ENCODE measurements at regions not wholly inside any gene's neighbourhood (a gene's known extent, or its start where the extent isn't known, plus 50 kb on each side); places are given as distances from the start of the nearest gene placed in this dataset.

GRCh38 chr18:66428795-66429194 is 175.1 kb downstream of the CDH19 start (continued):
- TF ChIP-seq TCF12 (IDR thresholded peaks at IDR 0.05; ENCODE audit: low read depth, low read length) = no peak

GRCh38 chr18:66419400-66419799 is 184.5 kb downstream of the CDH19 start:
- Histone ChIP-seq H3K4me3 (ENCODE audit: extremely low read depth in 1 of 4, insufficient read depth in 2 of 4, low read depth in 3 of 4, low read length in 4 of 4) (no peak overlapping the region), H3K36me3 (ENCODE audit: control insufficient read depth in 2 of 4, insufficient read depth in 4 of 4, low read length in 3 of 4) (no peaks in the 10 kb centered on the region), H2BK15ac (ENCODE audit: low read length) (no peak overlapping the region), H3K18ac (ENCODE audit: extremely low read depth, low read length) (no peak overlapping the region), H2BK12ac (ENCODE audit: low read depth, low read length) (no peak overlapping the region), H3K4me1 (replicated peaks in 1 of 4; ENCODE audit: control insufficient read depth in 3 of 4, insufficient read depth in 4 of 4, low read length in 3 of 4) (no peaks in the 10 kb centered on the region), H3K4me2 (ENCODE audit: insufficient read depth in 1 of 2, low read depth in 2 of 2, low read length in 2 of 2) (no peak overlapping the region), H3K27ac (ENCODE audit: low read depth, low read length) (no peak overlapping the region), H3K27me3 (replicated peaks in 1 of 4; ENCODE audit: control insufficient read depth in 3 of 4, extremely low read depth in 1 of 4, insufficient read depth in 3 of 4, low read length in 3 of 4) (peaks cover 0 to 1% (median 0%) of the 10 kb centered on the region in 4 experiments; a peak in 1 of 7 replicates), H3K79me1 (ENCODE audit: low read depth, low read length) (no peaks in the 10 kb centered on the region), H2AFZ (ENCODE audit: low read length) (no peak overlapping the region), H4K20me1 (replicated peaks in 1 of 2; ENCODE audit: control insufficient read depth in 1 of 2, insufficient read depth in 2 of 2, low read length in 2 of 2) (no peaks in the 10 kb centered on the region), H2BK20ac (ENCODE audit: low read length) (no peak overlapping the region), H3K9ac (replicated peaks in 1 of 4; ENCODE audit: extremely low read depth in 1 of 4, low read depth in 3 of 4, low read length in 3 of 4) (no peak overlapping the region), H4K91ac (replicated peaks; ENCODE audit: insufficient read length, low read length) (no peak overlapping the region), H3K4ac (replicated peaks; ENCODE audit: insufficient read length, low read depth, low read length) (no peak overlapping the region), H3K23ac (ENCODE audit: insufficient read length) (no peak overlapping the region), H3K79me2 (ENCODE audit: control insufficient read depth in 1 of 2, insufficient read depth in 2 of 2, low read length in 2 of 2) (no peaks in the 10 kb centered on the region), H3K23me2 (ENCODE audit: low read depth, low read length) (no peaks in the 10 kb centered on the region), H3K9me3 (ENCODE audit: insufficient read depth in 2 of 2, low read depth in 1 of 2, low read length in 1 of 2) (no peaks in the 10 kb centered on the region), H2BK5ac (ENCODE audit: low read depth, low read length) (no peak overlapping the region), H3K14ac (ENCODE audit: insufficient read length) (no peak overlapping the region), H3K56ac (replicated peaks; ENCODE audit: insufficient read length, low read depth, low read length) (no peak overlapping the region), H4K8ac (ENCODE audit: extremely low read depth, insufficient read depth, low read length) (no peak overlapping the region), H2BK120ac (replicated peaks; ENCODE audit: low read depth, low read length) (no peak overlapping the region), H2AK5ac (ENCODE audit: low read depth, low read length) (no peak overlapping the region), H4K5ac (ENCODE audit: insufficient read length, low read depth, low read length) (no peak overlapping the region)
- TF ChIP-seq E2F6 (IDR thresholded peaks at IDR 0.05) = no peak
- TF ChIP-seq RBBP5 (IDR thresholded peaks at IDR 0.05; ENCODE audit: borderline replicate concordance, low read depth, low read length) = no peak
- TF ChIP-seq SIRT6 (IDR thresholded peaks at IDR 0.05; ENCODE audit: low read length) = no peak
- TF ChIP-seq RXRA (IDR thresholded peaks at IDR 0.05; ENCODE audit: insufficient read depth, low read depth, low read length) = no peak
- FAIRE-seq = no peak
- ChIA-PET CTCF (ENCODE audit: partially characterized antibody) (no interaction called here), POLR2A (ENCODE audit: partially characterized antibody) (no interaction called here)
- WGBS, 2 experiments (ENCODE audit: extremely low coverage in 1 of 2, insufficient coverage in 1 of 2, insufficient read length in 1 of 2, insufficient replicate concordance in 2 of 2, low coverage in 1 of 2, low lambda C conversion rate in 2 of 2, missing lambda C conversion rate in 1 of 2) = 95% methylated on average over 5 of the region's 5 CpGs; no CpG with 5 or more reads in 1 of the 2 experiments
- no peak for DNase-seq (ENCODE audit: low read depth in 1 of 2, low spot score in 2 of 2)
